Gastroesophageal sphincter (tissue), 4 donors: ENCODE measurements at regions not wholly inside any gene's neighbourhood (a gene's known extent, or its start where the extent isn't known, plus 50 kb on each side); places are given as distances from the start of the nearest gene placed in this dataset.

ENCODE experiments used
- ATAC-seq: fragments of 150-250 bp; one replicate; pipeline ENCODE4 v1.9.1; 2016; ENCODE audit warnings: mild to moderate bottlenecking, moderate library complexity
- H3K27ac ChIP-seq, 4 donors: fragments of 200-600 bp; sonication (generic) in 3 of 4; 1 replicate in 3 of 4; 2 replicates in 1 of 4; pipeline ENCODE4 v1.5.1; 2016 to 2019
- H3K27me3 ChIP-seq: fragments of 200-600 bp; sonication (generic); one replicate; pipeline ENCODE4 v1.5.1; 2019
- H3K36me3 ChIP-seq, 2 donors: fragments of 200-600 bp; sonication (generic); one replicate each; pipeline ENCODE4 v1.5.1; 2019; ENCODE audit warnings: control low read depth in 1 of 2
- H3K4me1 ChIP-seq, 3 donors: fragments of 200-600 bp; sonication (generic); 1 replicate in 2 of 3; 2 replicates in 1 of 3; pipeline ENCODE4 v1.5.1; 2016 to 2019; ENCODE audit warnings: control low read depth in 2 of 3
- H3K4me3 ChIP-seq, 2 donors: fragments of 200-600 bp; sonication (generic); one replicate each; pipeline ENCODE4 v1.5.1; 2019; ENCODE audit warnings: mild to moderate bottlenecking in 1 of 2, moderate library complexity in 1 of 2
- H3K9me3 ChIP-seq, 3 donors: fragments of 200-600 bp; sonication (generic); one replicate each; pipeline ENCODE4 v1.5.1; 2017 to 2019; ENCODE audit warnings: control low read depth in 2 of 3
- EP300 ChIP-seq: sonication (generic); formaldehyde crosslinking; IDR thresholded peaks from one replicate; pipeline ENCODE4 v1.6.1; 2017; ENCODE audit warnings: antibody characterized with exemption, mild to moderate bottlenecking
- POLR2A ChIP-seq, 2 donors: fragments of 450-650 bp; IDR thresholded peaks; one replicate each; pipeline ENCODE4 v1.6.1; 2017; ENCODE audit warnings: antibody characterized with exemption in 2 of 2, mild to moderate bottlenecking in 2 of 2, moderate library complexity in 1 of 2
- POLR2AphosphoS5 ChIP-seq: sonication (generic); formaldehyde crosslinking; IDR thresholded peaks from one replicate; pipeline ENCODE4 v1.6.1; 2017; ENCODE audit warnings: antibody characterized with exemption
- WGBS, 2 donors: methylation state at CpG; one replicate each; pipeline ENCODE4 v1.1.5; 2018; ENCODE audit warnings: low coverage in 1 of 2; 5-methylcytosine and 5-hydroxymethylcytosine counted together
- TF ChIP-seq, protein P1 (sequence below), 4 experiments: fragments of 200-600 bp in 2 of 4; fragments of 450-650 bp in 2 of 4; sonication (generic) in 1 of 4; IDR thresholded peaks; one replicate each; pipeline ENCODE4 v1.5.1; 2017 to 2019; ENCODE audit warnings: antibody characterized with exemption in 4 of 4, mild to moderate bottlenecking in 2 of 4, moderate library complexity in 2 of 4

- H3K4me1 ChIP-seq: no peaks in the 10 kb centered on the region
- H3K36me3 ChIP-seq: no peaks in the 10 kb centered on the region
- no peak overlapping the region for H3K4me3 ChIP-seq
- H3K9me3 ChIP-seq: peaks cover 0 to 38% (median 0%) of the 10 kb centered on the region in 3 donors
- H3K27ac ChIP-seq: no peak overlapping the region
- no peaks in the 10 kb centered on the region for H3K27me3 ChIP-seq
- no peak for ATAC-seq
- TF ChIP-seq POLR2AphosphoS5 (no peak), POLR2A (IDR thresholded peaks at IDR 0.05) (no peak), EP300 (no peak)
- TF ChIP-seq, protein P1, sequence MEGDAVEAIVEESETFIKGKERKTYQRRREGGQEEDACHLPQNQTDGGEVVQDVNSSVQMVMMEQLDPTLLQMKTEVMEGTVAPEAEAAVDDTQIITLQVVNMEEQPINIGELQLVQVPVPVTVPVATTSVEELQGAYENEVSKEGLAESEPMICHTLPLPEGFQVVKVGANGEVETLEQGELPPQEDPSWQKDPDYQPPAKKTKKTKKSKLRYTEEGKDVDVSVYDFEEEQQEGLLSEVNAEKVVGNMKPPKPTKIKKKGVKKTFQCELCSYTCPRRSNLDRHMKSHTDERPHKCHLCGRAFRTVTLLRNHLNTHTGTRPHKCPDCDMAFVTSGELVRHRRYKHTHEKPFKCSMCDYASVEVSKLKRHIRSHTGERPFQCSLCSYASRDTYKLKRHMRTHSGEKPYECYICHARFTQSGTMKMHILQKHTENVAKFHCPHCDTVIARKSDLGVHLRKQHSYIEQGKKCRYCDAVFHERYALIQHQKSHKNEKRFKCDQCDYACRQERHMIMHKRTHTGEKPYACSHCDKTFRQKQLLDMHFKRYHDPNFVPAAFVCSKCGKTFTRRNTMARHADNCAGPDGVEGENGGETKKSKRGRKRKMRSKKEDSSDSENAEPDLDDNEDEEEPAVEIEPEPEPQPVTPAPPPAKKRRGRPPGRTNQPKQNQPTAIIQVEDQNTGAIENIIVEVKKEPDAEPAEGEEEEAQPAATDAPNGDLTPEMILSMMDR (IDR thresholded peaks at IDR 0.05): no peak
Measured at GRCh38 chr19:28764066-28764465, 448.9 kb downstream of the UQCRFS1 start.

DNA sequence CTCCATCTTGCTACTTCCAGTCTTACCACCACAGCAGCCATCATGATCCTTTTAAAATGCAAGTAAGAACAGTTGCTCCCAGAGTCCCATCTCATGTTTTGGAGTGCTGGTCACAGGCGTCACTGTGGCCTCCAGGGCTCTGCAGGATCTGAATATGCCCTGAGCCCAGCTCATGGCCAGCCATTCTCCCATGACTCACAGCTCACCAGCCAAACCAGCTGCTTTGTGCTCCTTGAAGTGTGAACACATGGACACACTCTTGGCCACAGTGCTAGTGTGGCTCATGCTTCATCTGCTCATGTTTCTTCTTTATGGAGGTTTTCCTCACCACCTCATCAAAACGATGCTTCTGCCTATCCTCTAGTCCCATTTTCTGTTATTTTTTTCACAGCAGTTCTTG, 466.5 kb downstream of the UQCRFS1 start:
- ATAC-seq: no peak
- no peaks in the 10 kb centered on the region for H3K36me3 ChIP-seq
- no peaks in the 10 kb centered on the region for H3K9me3 ChIP-seq
- WGBS, 2 donors: 33 to 64% methylated on average over 1 to 2 of the region's 2 CpGs
- no peak overlapping the region for H3K4me3 ChIP-seq
- peaks cover 8% of the 10 kb centered on the region for H3K27me3 ChIP-seq
- TF ChIP-seq, protein P1 (IDR thresholded peaks at IDR 0.05): no peak
- TF ChIP-seq EP300: no peak
- TF ChIP-seq POLR2AphosphoS5: no peak
- no peak for TF ChIP-seq POLR2A (IDR thresholded peaks at IDR 0.05)
- H3K27ac ChIP-seq: no peak overlapping the region
- H3K4me1 ChIP-seq: no peaks in the 10 kb centered on the region

DNA sequence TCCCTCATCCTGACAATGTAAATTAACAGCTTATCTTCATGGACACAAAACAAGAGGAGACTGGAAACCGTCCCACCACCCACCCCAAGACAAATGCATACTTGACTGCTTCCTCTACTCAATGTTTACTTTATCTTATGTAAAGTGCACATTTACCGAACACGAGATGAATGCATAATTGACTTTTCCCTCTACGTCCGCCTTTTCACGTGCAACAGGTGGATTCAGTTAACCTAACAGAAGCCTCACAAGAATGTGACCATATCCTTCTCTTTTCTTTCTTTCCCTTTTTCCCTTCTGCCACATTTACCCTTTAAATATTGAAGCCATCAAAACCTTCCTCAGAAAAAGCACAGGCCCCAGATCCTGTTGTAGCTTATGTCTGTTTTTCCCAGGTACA, 468.0 kb downstream of the UQCRFS1 start:
- Histone ChIP-seq H3K36me3 (no peaks in the 10 kb centered on the region), H3K9me3 (no peaks in the 10 kb centered on the region), H3K27ac (no peak overlapping the region), H3K4me1 (no peaks in the 10 kb centered on the region), H3K27me3 (peaks cover 8% of the 10 kb centered on the region), H3K4me3 (no peak overlapping the region)
- WGBS, 2 donors: 14 to 28% methylated on average over 6 of the region's 6 CpGs
- TF ChIP-seq, protein P1 (IDR thresholded peaks at IDR 0.05): no peak
- no peak for TF ChIP-seq POLR2A (IDR thresholded peaks at IDR 0.05)
- TF ChIP-seq EP300: no peak
- no peak for TF ChIP-seq POLR2AphosphoS5
- no peak for ATAC-seq

- Histone ChIP-seq H3K4me3 (no peak overlapping the region), H3K27me3 (peaks cover 8% of the 10 kb centered on the region), H3K27ac (no peak overlapping the region), H3K9me3 (no peaks in the 10 kb centered on the region), H3K36me3 (no peaks in the 10 kb centered on the region), H3K4me1 (no peaks in the 10 kb centered on the region)
- TF ChIP-seq, protein P1 (IDR thresholded peaks at IDR 0.05): no peak
- TF ChIP-seq EP300 (no peak), POLR2A (IDR thresholded peaks at IDR 0.05) (no peak), POLR2AphosphoS5 (no peak)
- no peak for ATAC-seq
Measured at GRCh38 chr19:28744014-28744413, 468.9 kb downstream of the UQCRFS1 start.

GRCh38 chr19:28737021-28737895, 475.7 kb downstream of the UQCRFS1 start:
- Histone ChIP-seq H3K9me3 (no peaks in the 10 kb centered on the region), H3K27me3 (no peaks in the 10 kb centered on the region), H3K4me1 (peaks cover 0 to 11% (median 0%) of the 10 kb centered on the region in 3 donors), H3K4me3 (no peak overlapping the region), H3K27ac (no peak overlapping the region), H3K36me3 (no peaks in the 10 kb centered on the region)
- 11 to 12% methylated on average over 6 of the region's 6 CpGs for WGBS, 2 donors
- no peak for ATAC-seq
- no peak for TF ChIP-seq POLR2AphosphoS5
- no peak for TF ChIP-seq EP300
- TF ChIP-seq, protein P1 (IDR thresholded peaks at IDR 0.05): peak in 3 of 4 experiments; percentile 9 to 58 (median 41)
